Skin of body (tissue), 1 donor: ENCODE measurements at regions not wholly inside any gene's neighbourhood (a gene's known extent, or its start where the extent isn't known, plus 50 kb on each side); places are given as distances from the start of the nearest gene placed in this dataset.
"Not testable (repeated sequence)": the region's sequence is repeated elsewhere in the genome, so short reads cannot be mapped to it uniquely, and the experiment has no call there.

Source experiments
- DNase-seq: peaks from one replicate; lab custom pipeline; 2025; lab: John Stamatoyannopoulos, UW

DNA sequence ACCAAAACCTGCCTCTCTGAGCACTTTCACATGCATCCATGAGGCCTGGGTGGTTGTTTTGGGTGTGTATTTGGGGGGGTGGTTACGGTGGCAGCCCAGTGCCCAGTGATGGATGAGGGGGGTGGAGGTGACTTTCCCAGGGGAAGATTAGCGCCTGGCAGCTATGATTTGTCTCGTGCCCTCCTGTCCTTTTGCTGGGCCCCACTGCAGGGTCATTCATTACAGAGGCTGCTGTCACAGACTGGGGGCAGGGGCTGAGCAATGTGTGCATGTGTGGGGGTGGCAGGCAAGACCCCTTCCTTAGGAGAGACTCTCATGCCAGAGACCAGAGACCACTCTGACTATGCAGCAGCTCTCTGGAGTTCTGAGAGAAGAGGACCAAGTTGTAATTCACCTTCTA is 93.7 kb downstream of the MRM1 start:
- no peak for DNase-seq

DNA sequence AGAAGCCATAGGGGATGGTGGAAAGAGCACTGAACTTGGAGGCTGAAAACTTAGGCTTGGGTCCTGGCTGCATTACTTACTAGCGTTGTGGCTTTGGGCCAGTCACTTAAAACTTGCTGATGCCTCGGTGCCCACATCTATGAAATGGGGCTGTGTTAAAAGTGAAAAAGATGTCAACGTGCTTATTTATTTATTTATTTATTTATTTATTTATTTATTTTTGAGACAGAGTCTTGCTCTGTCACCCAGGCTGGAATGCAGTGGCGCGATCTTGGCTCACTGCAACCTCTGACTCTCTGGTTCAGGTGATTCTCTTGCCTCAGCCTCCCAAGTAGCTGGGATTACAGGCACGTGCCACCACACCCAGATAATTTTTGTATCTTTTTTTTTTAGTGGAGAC is 94.3 kb downstream of the MRM1 start:
- not testable (repeated sequence) for DNase-seq

DNA sequence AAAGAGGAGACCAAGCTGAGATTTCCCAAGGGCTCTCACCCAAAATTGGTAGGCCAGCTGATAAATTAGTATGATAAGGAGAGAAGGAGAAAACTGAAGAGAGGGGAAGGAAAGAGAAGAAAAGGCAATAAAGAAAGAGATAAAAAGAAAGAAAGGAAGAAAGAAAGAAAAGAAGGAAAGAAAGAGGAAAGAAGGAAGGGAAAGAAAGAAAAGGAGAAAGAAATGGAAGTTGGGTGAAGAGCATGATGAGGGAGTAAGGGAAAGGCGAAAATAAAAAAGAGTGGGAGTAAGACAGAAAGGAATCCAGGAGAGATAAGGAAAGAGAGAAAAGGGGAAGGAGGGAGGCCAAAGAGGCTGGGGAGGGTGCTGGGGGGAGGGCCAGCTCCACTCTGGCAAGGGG is 95.4 kb downstream of the MRM1 start:
- DNase-seq: no peak

DNA sequence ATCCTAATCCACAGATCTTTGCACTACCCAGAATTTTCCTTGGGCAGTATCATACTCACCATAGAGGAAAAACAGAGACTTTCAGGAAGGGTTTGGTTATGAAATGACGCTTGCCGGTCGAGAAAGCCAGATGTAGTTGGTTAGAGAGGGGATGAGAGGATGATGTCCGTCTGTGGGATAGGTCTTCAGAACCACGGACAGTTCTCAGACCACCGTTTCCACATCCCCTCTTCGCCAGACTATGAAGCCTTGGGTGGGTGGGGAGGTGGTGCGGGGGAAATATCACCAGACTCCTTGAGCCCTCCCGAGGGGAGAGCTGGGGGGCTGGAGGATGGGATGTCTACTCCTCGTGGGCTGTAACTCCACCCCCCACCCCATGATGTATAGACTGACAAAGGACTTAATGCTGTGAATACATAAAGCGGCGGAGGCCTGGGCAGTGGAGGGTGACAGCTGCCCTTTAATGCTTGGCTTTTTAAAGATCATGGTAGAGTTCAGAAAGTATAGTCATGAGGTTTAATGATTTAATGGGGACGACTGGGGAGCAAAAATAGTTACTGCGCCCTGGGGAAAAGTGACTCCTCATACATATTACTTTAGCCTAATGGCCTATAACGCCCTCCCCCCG is 96.6 kb downstream of the MRM1 start:
- DNase-seq: no peak

DNA sequence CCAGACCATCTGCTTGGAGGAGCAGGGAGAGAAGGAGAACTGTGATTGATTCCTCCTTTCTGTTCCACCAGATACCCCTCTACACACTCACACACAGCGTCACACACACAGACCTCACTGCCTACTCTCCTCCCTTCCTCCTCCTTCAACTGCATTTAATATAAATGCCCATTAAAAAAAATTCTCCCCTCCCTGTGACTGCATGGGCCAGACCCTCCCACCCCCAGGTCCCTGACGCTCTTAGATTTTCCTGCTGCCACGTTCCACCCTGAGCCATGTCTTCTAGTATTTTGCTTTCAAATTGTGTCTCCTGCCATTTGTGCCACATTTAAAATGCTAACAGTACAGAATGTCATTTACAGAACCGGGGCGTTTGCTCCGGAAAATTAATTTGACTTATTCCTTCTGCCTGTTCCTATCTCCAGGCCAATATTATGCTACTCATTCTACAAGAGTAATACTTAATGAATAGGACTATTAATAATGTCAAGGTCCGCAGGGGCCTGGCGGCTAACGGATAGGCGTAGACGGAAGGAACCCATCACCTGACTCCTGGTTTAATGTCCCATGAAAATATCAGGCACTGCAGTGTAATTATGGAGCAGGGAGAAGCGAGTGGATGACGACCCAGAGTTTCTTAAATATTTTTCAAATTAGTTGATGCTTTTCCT is 100.2 kb downstream of the MRM1 start:
- no peak for DNase-seq

DNA sequence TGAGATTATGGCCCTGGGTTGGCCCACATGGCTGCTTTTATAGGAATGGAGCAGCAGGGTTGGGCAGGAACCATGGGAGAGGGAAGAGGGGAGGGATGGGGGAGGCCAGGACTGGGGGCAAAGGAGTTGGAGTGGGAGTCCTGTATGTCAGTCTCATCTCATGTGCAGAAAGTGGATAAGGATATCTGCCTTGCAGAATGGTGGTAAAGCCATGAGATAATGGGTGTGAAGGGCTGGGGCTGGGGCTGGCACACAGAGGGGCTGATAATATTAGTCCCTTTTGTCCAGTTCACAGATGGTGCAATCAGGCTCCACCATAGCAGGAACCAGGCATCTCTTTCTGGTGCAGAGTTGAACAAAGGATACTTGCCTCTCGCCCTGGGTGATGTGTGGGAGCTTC is 101.3 kb downstream of the MRM1 start:
- no peak for DNase-seq

DNA sequence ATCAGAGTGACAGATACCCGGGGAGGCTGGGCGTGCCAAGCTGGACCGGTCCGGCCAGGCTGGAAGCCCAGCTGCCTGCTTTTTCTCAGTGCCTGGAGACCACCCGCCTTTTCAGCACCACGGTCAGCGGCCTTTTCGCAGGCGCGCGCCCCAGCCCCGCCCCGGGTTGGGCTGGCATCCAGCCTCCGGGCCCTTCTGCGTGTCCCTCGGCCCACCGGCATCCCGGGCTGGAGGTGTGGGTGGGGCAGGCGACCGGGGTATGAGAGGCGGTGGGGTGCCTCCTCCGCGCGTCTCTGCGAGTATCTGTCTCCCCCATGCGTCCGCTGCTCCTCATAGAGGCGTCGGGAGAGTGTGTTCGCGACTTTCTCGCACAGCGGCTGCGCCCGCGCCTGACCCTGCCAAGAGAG is 102.5 kb downstream of the MRM1 start:
- no peak for DNase-seq

DNA sequence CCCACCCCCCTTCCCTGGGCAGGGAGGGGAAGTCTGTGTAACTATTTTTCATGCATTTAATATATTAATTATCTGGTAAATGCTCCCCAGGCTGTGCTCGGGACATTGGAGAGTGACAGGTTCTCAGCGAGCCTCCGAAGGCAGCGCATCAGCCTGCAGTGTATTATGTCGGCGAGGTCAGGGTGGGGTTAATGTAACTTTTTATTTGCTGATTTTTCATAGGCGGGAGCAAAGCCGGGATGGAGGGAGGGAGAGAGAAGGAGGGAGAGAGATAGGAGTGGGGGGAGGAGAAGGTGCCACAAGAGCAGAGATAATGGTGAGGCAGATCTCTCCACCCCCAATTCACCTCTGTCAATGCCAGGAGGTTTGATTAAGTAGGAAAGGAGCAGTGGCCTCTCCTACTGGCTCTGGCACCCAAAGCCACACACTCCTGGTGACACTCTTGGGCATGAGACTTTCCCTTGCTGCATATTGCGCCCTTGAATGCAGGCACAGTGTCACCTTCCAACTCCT is 104.0 kb downstream of the MRM1 start:
- DNase-seq: no peak

DNA sequence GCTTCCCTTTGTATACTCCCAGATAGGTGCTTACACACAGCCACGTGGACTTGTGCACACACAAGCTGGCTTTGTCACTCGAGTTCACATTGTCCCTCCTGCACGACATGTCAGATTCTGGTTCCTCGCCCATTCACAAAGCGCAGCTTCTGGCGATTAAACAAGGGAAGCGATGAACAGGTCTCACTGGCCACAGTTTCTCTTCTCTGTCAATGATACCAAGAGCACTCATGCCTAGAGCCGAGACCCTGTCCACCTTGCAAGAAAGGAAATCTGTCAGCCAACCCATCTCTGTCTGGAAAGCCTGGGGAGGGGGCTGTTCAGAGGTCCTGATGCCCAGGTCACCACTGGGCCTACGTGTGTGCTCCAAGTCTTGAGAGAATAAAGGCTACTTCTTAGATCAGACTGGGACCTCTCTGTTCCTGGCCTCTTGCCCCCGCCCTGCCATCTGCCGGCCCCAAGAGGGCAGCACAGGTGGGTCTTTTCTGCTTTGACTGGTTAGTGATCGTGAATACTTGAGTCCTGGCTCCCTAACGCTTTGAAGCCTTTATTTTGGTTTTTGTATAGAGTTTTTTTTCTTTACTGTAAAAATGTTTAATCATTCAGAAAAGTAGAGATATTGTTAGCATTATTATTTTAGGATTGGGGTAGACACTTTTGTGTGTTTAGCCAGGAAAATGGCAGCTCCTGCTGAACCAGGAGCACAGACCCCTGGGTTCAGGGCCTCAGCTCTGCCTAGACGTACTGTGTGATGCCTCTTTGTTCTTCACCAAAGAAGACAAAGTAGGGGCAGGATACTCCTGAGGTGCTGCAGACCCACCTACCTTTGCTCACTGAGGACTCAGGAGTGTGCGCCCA is 104.7 kb downstream of the MRM1 start:
- no peak for DNase-seq

DNA sequence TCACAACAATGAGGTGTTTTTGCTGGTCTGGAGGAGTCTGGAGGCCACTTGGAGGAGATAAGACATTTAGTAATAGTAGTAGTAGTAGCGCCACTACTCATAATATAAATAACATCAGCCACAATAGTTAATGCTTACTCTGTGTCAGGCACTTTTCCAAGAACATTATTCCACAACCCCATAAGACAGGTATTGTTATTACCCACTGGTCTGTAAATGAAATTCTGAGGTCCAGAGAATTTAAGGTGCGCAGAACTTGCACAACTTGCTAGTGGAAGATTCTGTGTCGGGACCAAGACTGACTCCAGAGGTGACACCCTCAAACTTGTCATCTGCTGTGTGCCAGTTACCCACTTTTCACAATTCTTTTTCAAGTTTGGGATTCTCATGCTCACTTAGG is 106.5 kb downstream of the MRM1 start:
- DNase-seq: no peak

DNA sequence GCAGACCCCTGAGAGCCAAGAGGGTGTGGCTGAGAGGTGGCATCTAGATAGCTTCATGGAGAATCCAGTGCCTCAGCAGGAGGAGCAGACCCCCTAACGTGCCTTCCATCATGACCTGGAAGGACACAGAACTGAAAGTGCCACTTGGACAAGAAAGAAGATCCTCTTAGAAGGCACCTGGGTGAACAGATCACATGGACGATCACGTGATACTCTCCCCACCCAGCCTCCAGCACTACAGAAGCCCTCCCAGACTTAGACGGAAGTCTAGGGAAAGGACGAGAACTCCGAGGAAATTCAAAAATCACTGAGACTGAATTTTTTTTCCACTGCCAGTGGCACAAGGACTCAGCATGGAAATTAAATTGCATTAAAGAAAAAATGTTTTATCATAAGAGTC is 113.4 kb downstream of the MRM1 start:
- no peak for DNase-seq

DNA sequence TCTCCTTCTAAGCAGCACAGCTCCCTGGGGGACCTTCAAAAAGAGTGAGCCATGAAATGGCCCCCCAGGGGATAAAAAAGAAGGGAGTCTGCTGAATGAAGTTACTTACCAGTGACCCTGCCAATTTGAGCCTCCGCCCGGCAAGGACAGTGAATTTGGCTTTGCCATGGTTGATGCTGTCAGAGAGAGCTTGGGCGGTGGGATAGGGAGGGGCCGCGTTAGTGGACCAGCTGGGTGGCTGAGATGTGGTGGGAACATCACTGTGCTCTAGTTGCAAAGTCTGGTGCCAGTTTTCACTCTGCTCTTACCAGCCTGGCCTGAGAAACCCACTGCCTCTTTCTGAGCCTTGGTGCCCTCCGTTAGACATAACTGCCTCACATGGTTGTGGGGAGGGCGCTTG is 114.6 kb downstream of the MRM1 start:
- DNase-seq: no peak

DNA sequence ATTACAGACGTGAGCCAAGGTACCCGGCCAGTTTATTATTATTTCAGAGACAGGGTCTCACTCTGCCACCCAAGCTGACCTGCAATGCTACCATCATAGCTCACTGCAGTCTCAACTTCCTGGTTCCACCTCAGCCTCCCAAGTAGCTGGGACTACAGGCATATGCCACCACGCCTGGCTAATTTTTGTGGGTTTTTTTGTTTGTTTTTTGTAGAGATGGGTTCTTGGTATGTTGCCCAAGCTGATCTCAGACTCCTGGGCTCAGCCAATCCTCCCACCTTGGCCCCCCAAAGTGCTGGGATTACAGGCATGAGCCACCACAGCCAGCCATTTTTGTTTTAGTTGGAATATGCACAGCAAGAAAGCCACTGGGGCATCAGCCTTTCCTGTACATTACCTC is 115.7 kb downstream of the MRM1 start:
- DNase-seq: no peak

DNA sequence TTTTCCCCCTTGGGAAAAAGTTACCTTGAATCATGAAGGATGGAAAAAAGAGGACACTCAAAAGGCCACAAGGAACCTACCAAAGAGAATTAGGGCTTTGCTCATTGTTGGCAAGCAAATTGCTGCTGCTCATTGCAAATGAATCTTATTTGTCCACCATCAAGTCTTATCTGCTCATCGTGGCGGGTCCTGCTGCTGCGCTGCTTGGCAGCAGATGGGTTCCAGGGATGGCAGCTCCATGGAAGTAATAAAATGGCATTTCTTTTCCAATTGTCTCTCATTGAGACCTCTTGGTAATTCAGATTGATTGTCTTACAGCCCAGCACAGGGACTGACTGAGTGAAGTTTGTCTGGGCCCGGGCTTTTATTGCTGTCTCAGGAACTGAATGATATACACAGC is 118.7 kb downstream of the MRM1 start:
- DNase-seq: no peak

DNA sequence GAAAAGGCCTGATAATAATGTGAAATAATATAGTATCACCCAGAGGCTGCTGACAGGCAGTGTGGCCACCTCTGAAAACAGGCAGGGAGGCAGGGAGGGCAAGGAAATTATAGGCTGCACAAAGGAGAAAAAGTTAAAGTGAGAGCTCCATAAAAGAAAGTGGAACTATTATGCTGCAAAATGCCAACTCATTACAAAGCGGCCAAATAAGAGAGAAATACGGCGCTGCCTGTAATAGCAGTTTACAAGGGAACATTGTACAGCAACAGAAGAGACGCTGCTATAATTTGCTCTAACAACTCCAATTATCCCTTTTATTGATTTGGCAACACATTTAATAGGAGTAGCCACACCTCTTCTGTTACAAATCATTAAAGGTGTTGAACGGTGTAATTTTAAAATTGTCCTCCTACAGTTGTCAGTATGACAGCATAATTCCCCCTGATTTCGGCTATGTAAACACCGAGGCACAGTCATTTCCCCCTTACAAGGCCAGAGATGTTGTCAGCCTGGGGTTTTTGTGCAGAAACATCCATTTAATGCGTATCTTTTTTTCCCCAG is 120.3 kb downstream of the MRM1 start:
- no peak for DNase-seq

DNA sequence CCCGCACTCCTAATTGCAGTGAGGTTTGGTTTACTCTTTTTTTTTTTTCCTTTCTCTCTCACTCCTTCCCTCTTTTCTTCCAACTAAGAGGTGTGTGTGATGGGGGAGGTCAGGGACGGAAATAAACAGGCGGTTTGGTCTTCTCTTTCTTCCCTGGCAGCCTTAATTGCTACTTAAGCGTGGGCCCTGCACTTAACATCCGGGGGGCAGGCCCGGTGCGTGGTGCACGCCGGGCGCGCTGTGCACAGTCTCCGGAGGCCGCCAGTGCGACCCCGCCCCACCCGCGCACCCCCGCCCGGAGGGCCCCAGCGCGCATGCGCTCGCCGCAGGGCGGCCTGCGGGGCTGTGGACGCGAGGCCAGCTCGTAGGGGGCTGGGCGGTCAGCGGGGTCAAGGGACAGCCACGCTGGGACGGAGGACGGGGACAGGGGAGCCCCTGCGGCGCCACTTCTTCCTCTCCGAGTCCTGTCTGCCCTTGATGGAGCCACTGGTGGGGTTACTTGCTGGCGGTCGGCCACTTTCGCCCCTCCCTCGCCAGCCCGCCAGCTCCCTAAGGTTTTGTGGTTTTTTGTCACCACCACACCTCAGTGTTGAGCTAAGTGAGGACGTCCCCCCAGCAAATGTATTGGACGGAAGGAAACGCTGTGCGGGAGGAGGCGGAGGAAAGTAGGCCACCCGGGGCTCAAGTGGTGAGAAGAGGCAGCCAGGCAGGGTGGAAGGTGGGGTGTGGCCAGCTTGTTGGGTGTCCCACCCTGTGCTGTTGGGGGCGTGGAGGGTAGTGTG is 120.9 kb downstream of the MRM1 start:
- DNase-seq: no peak

DNA sequence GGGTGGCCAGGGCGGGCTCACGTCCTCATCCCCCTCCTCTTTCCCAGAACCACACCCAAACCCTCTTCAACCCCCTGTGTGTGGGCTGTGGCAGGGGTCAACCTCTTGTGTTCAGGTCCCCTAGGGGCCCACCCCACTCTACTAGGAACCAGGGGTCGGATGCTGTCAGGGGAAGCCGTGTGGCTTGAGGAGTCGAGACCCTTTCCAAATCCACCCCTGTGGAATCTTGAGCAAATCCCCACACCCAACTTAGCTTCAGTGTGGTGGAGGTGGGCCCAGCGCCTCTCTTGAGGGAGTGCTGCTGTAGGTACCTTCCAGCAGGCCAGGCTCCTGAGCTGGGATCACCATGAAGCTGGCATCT is 121.5 kb downstream of the MRM1 start:
- no peak for DNase-seq

DNA sequence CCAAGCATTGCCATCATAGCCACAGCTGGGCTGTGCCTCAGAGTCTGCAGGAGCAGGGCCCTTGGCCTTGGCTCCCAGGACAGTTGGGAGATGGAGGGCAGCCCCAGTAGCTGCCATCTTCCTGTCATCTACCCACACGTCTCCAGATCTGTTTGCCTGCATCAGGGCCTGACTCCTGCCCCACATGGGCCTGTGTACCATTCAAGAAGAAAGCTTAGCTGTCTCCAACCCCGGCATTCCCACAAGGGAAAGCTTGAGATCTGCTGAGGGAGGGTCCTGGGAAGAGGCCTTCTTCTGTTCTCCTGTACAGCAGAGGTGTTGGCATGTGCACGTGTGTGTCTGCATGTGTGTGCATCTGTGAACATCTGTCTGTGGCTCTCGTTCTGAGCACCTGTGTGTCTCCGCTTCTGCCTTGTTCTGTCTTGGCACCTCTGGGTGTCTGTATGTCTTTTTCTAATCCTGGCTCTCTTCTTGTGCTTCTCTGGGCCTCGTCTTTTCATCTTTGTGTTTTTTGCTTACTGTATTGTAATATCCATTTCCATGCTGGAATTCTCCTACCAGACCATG is 122.2 kb downstream of the MRM1 start:
- no peak for DNase-seq

DNA sequence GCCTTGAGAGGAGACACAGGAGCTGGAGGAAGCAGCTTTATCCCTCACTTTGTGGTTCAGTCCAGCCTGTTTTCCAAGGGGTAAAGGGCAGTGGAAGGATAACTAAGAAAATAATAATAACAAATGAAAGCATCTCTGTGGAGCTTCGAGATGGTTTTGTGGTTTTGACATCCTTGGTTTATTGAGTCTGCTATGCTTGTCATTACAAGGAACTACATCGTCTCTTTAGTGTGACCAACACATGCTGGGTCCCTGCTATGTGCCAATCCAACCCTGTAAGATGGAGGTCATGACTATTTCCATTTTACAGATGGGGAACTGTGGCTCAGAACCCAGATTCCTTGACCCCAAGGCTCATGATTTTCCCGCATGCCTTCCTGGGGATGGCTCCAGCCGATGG is 124.8 kb downstream of the MRM1 start:
- DNase-seq: no peak

DNA sequence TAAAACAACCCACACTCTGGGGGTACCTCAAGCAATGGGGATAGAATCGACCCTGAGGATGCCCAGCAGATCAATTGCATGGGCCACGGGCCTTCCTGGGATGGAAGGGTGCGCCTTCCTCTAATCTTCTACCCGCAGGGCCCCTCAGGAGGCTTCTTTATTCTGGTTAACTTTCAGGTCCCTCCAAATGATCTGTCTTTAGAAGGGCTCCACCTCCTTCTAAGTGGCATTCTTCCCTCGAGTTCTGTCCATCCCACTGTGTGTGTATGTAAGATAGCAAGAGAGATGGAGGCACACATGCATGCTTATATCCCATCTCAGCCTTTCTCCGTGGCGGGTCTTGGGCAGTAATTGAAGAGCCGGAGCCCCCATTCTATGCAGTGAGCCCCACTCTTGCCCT is 125.7 kb downstream of the MRM1 start:
- no peak for DNase-seq

DNA sequence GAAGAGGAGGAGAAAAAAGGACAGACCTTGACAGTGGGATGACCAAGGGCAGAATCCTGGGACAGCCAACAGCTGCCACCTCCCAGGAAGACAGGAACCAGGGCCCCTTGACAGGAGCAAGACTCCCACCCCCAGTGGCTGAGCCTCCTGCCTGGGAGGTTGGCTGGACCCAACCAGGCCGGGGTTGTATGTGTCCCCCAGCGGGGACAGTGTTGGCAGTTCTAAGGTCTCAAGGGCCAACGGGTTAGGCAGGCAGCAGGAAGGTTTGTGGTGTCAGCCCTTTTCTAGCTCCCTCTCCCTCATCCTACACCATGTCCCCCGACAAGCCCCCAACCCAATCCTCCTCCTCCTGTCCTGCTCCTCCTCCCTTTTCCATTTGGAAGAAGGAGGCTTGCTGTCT is 126.2 kb downstream of the MRM1 start:
- DNase-seq: no peak
